Ureter (tissue), 1 donor: ENCODE measurements at regions not wholly inside any gene's neighbourhood (a gene's known extent, or its start where the extent isn't known, plus 50 kb on each side); places are given as distances from the start of the nearest gene placed in this dataset.

Source experiments
- DNase-seq: peaks from one replicate; pipeline ENCODE4 v3.0.0-alpha.2; 2020; ENCODE audit warnings: low spot score
- donor health status: DM: yes; HTN: yes; CAD: no.

- DNase-seq, result no peak
Observed at GRCh38 chr6:48916607-48917006, 546.4 kb downstream of the MMUT start.

- DNase-seq, result no peak
Observed at GRCh38 chr6:48915591-48915990, 547.5 kb downstream of the MMUT start.

GRCh38 chr6:48912503-48912902 is 550.5 kb downstream of the MMUT start:
- no peak for DNase-seq

GRCh38 chr6:48904809-48905208 is 558.2 kb downstream of the MMUT start:
- no peak for DNase-seq

- DNase-seq, result no peak
Observed at GRCh38 chr6:48894469-48894868, 568.6 kb downstream of the MMUT start.

GRCh38 chr6:48893048-48893447 is 570.0 kb downstream of the MMUT start:
- DNase-seq, result no peak

- no peak for DNase-seq
Observed at GRCh38 chr6:48891308-48891707, 571.7 kb downstream of the MMUT start.

GRCh38 chr6:48889429-48889828 is 573.6 kb downstream of the MMUT start:
- DNase-seq, result no peak

- DNase-seq, result no peak
Observed at GRCh38 chr6:48883116-48883515, 579.9 kb downstream of the MMUT start.

GRCh38 chr6:48881551-48881950 is 581.5 kb downstream of the MMUT start:
- DNase-seq, result no peak

GRCh38 chr6:48869595-48869994 is 593.5 kb downstream of the MMUT start:
- DNase-seq, result no peak

GRCh38 chr6:48866682-48867081 is 596.4 kb downstream of the MMUT start:
- no peak for DNase-seq

GRCh38 chr6:48860175-48860574 is 602.9 kb downstream of the MMUT start:
- no peak for DNase-seq

- no peak for DNase-seq
Observed at GRCh38 chr6:48859562-48860123, 603.4 kb downstream of the MMUT start.

- DNase-seq, result no peak
Observed at GRCh38 chr6:48845219-48845618, 617.8 kb downstream of the MMUT start.

GRCh38 chr6:48844696-48845095 is 618.4 kb downstream of the MMUT start:
- no peak for DNase-seq

- no peak for DNase-seq
Observed at GRCh38 chr6:48840896-48841295, 622.2 kb downstream of the MMUT start.

- no peak for DNase-seq
Observed at GRCh38 chr6:48839206-48839605, 623.8 kb downstream of the MMUT start.

- no peak for DNase-seq
Observed at GRCh38 chr6:48837744-48838143, 625.3 kb downstream of the MMUT start.

GRCh38 chr6:48835421-48835958 is 627.6 kb downstream of the MMUT start:
- DNase-seq, result no peak

GRCh38 chr6:48834706-48835105 is 628.3 kb downstream of the MMUT start:
- DNase-seq, result no peak

- DNase-seq, result no peak
Observed at GRCh38 chr6:48833916-48834315, 629.1 kb downstream of the MMUT start.

GRCh38 chr6:48826901-48827701 is 636.0 kb downstream of the MMUT start:
- peak; percentile 43 for DNase-seq
